ENCODE measurements at regions not wholly inside any gene's neighbourhood (a gene's known extent, or its start where the extent isn't known, plus 50 kb on each side); places are given as distances from the start of the nearest gene placed in this dataset.

DNA sequence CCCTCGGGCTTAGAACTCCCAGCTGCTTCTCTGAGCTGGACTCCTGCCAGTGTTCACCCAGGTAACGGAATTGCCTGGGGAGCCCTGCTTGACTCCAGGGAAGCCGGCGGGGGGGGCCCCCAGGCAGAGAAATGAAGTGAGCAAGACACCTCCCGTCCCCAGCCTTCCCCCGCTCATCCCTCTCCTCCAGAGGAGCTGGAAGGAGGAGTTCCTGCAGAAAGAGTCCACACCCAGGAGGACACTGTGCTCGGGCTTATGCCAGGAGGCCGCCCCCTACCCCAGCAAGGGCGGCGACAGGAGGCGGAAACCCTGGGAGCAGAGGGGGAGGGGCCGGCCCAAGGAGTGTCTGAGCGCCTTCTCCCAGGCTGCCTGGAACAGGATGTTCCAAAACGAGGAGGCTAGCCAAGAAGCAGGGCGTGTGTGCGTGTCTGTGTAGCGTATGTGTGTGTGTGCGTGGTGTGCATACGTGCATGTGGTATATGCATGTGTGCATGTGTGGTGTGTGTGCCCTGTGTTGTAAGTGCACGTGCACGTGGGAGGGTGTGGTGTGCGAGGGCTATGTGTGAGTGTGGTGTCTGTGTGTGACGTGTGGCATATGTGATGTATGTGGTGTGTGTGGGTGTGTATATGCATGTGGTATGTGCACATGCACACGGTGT is 511.3 kb downstream of the SHQ1 start:
- Histone ChIP-seq H3K79me1 (ENCODE audit: low read depth, low read length) (peaks cover 2% of the 10 kb centered on the region), H2AK5ac (ENCODE audit: low read depth, low read length) (peak overlapping the region; percentile 1), H3K4me1 (ENCODE audit: control insufficient read depth in 2 of 2, insufficient read depth in 1 of 2, low read depth in 1 of 2, low read length in 2 of 2) (peaks cover 5 to 19% of the 10 kb centered on the region in 2 donors), H3K4me3 (ENCODE audit: low read length in 2 of 2) (peak overlapping the region in 1 of 2 donors; percentile 51), H3K27ac (replicated peaks; ENCODE audit: low read length) (no peak overlapping the region), H2BK5ac (ENCODE audit: low read length) (no peak overlapping the region), H4K91ac (ENCODE audit: low read depth, low read length, poor library complexity) (no peak overlapping the region), H4K8ac (ENCODE audit: low read depth, low read length) (peak overlapping the region; percentile 94), H2BK120ac (ENCODE audit: low read depth, low read length) (no peak overlapping the region), H2AFZ (ENCODE audit: low read length) (no peak overlapping the region), H3K36me3 (replicated peaks in 1 of 2; ENCODE audit: control insufficient read depth in 2 of 2, insufficient read depth in 2 of 2, low read length in 2 of 2) (no peaks in the 10 kb centered on the region), H3K4ac (ENCODE audit: low read length) (no peak overlapping the region), H3K4me2 (ENCODE audit: insufficient read depth, low read length, poor library complexity, severe bottlenecking) (no peak overlapping the region), H3K14ac (ENCODE audit: low read length) (peak overlapping the region; percentile 3), H2BK12ac (ENCODE audit: low read length) (no peak overlapping the region), H3K9ac (ENCODE audit: low read depth, low read length, poor library complexity) (peak overlapping the region; percentile 60), H2BK15ac (ENCODE audit: low read length) (no peak overlapping the region), H3K23ac (ENCODE audit: low read depth, low read length, poor library complexity) (peak overlapping the region; percentile 9), H3K27me3 (ENCODE audit: control insufficient read depth in 3 of 3, insufficient read depth in 3 of 3, low read depth in 1 of 3, low read length in 3 of 3) (peaks cover 0 to 41% (median 0%) of the 10 kb centered on the region in 3 experiments), H3K18ac (ENCODE audit: low read length) (peak overlapping the region; percentile 27), H3K9me3 (replicated peaks in 1 of 2; ENCODE audit: control insufficient read depth in 2 of 2, insufficient read depth in 1 of 2, low read depth in 1 of 2, low read length in 2 of 2) (no peaks in the 10 kb centered on the region)
- DNase-seq (ENCODE audit: low spot score), result peak; percentile 23
- no CpG with 5 or more reads among the region's 24 CpGs for WGBS, 2 donors (ENCODE audit: extremely low coverage in 2 of 2, insufficient read length in 2 of 2, insufficient replicate concordance in 1 of 2)

DNA sequence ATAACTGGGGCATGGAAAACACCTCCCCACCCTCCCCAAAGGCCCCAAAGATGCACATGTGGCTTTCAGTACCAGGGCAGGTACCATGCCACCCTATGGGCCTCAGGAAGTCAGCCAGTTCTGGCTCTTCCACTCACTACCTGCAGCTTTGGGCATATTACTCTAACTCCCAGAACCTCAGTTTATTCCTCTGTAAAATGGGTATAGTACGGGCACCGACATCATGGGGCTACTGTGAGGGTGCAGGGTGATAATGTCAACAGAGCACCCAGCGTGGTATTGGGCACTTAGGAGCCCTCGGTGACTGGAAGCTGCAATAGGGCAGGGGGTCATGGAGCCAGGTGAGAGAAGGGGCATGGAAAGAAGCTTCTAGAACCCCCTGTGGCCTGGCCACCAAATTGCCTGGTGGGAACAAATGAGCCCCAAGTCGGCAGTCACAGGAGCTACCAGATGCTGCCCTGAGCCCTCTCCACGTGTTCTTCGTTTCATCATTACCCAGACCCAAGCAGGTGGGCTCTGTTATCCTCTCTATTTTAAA is 512.1 kb downstream of the SHQ1 start:
- H2AFZ ChIP-seq (ENCODE audit: low read length), result no peak overlapping the region
- no peak overlapping the region for H3K14ac ChIP-seq (ENCODE audit: low read length)
- H3K23ac ChIP-seq (ENCODE audit: low read depth, low read length, poor library complexity), result no peak overlapping the region
- H3K79me1 ChIP-seq (ENCODE audit: low read depth, low read length), result peaks cover 2% of the 10 kb centered on the region
- no peak overlapping the region for H4K91ac ChIP-seq (ENCODE audit: low read depth, low read length, poor library complexity)
- H3K4ac ChIP-seq (ENCODE audit: low read length), result no peak overlapping the region
- H2BK15ac ChIP-seq (ENCODE audit: low read length), result no peak overlapping the region
- H3K27ac ChIP-seq (replicated peaks; ENCODE audit: low read length), result no peak overlapping the region
- H3K4me1 ChIP-seq (ENCODE audit: control insufficient read depth in 2 of 2, insufficient read depth in 1 of 2, low read depth in 1 of 2, low read length in 2 of 2), result peaks cover 5 to 19% of the 10 kb centered on the region in 2 donors
- H3K9ac ChIP-seq (ENCODE audit: low read depth, low read length, poor library complexity), result no peak overlapping the region
- no peak overlapping the region for H3K4me2 ChIP-seq (ENCODE audit: insufficient read depth, low read length, poor library complexity, severe bottlenecking)
- no peak overlapping the region for H4K8ac ChIP-seq (ENCODE audit: low read depth, low read length)
- H2BK120ac ChIP-seq (ENCODE audit: low read depth, low read length), result no peak overlapping the region
- H2BK5ac ChIP-seq (ENCODE audit: low read length), result no peak overlapping the region
- peaks cover 0 to 48% (median 0%) of the 10 kb centered on the region in 3 experiments for H3K27me3 ChIP-seq (ENCODE audit: control insufficient read depth in 3 of 3, insufficient read depth in 3 of 3, low read depth in 1 of 3, low read length in 3 of 3)
- H3K36me3 ChIP-seq (replicated peaks in 1 of 2; ENCODE audit: control insufficient read depth in 2 of 2, insufficient read depth in 2 of 2, low read length in 2 of 2), result no peaks in the 10 kb centered on the region
- H3K18ac ChIP-seq (ENCODE audit: low read length), result no peak overlapping the region
- DNase-seq (ENCODE audit: low spot score), result no peak
- no peak overlapping the region for H3K4me3 ChIP-seq (ENCODE audit: low read length in 2 of 2)
- WGBS, 2 donors (ENCODE audit: extremely low coverage in 2 of 2, insufficient read length in 2 of 2, insufficient replicate concordance in 1 of 2), result no CpG with 5 or more reads among the region's 7 CpGs
- no peak overlapping the region for H2BK12ac ChIP-seq (ENCODE audit: low read length)
- no peaks in the 10 kb centered on the region for H3K9me3 ChIP-seq (replicated peaks in 1 of 2; ENCODE audit: control insufficient read depth in 2 of 2, insufficient read depth in 1 of 2, low read depth in 1 of 2, low read length in 2 of 2)
- no peak overlapping the region for H2AK5ac ChIP-seq (ENCODE audit: low read depth, low read length)

- Histone ChIP-seq H4K8ac (ENCODE audit: low read depth, low read length) (no peak overlapping the region), H3K36me3 (replicated peaks in 1 of 2; ENCODE audit: control insufficient read depth in 2 of 2, insufficient read depth in 2 of 2, low read length in 2 of 2) (no peaks in the 10 kb centered on the region), H3K9ac (ENCODE audit: low read depth, low read length, poor library complexity) (no peak overlapping the region), H2AK5ac (ENCODE audit: low read depth, low read length) (no peak overlapping the region), H3K4me2 (ENCODE audit: insufficient read depth, low read length, poor library complexity, severe bottlenecking) (no peak overlapping the region), H3K23ac (ENCODE audit: low read depth, low read length, poor library complexity) (no peak overlapping the region), H2BK15ac (ENCODE audit: low read length) (no peak overlapping the region), H3K14ac (ENCODE audit: low read length) (no peak overlapping the region), H3K4me1 (ENCODE audit: control insufficient read depth in 2 of 2, insufficient read depth in 1 of 2, low read depth in 1 of 2, low read length in 2 of 2) (peaks cover 5 to 19% of the 10 kb centered on the region in 2 donors), H3K18ac (ENCODE audit: low read length) (no peak overlapping the region), H3K9me3 (replicated peaks in 1 of 2; ENCODE audit: control insufficient read depth in 2 of 2, insufficient read depth in 1 of 2, low read depth in 1 of 2, low read length in 2 of 2) (no peaks in the 10 kb centered on the region), H3K79me1 (ENCODE audit: low read depth, low read length) (peaks cover 2% of the 10 kb centered on the region), H2BK120ac (ENCODE audit: low read depth, low read length) (no peak overlapping the region), H2BK5ac (ENCODE audit: low read length) (no peak overlapping the region), H3K4ac (ENCODE audit: low read length) (no peak overlapping the region), H4K91ac (ENCODE audit: low read depth, low read length, poor library complexity) (no peak overlapping the region), H2AFZ (ENCODE audit: low read length) (peak overlapping the region; percentile 60), H3K4me3 (ENCODE audit: low read length in 2 of 2) (no peak overlapping the region), H2BK12ac (ENCODE audit: low read length) (no peak overlapping the region), H3K27me3 (ENCODE audit: control insufficient read depth in 3 of 3, insufficient read depth in 3 of 3, low read depth in 1 of 3, low read length in 3 of 3) (peaks cover 0 to 54% (median 0%) of the 10 kb centered on the region in 3 experiments), H3K27ac (replicated peaks; ENCODE audit: low read length) (no peak overlapping the region)
- no peak for DNase-seq (ENCODE audit: low spot score)
- no CpG with 5 or more reads among the region's 10 CpGs for WGBS, 2 donors (ENCODE audit: extremely low coverage in 2 of 2, insufficient read length in 2 of 2, insufficient replicate concordance in 1 of 2)
These were observed 512.7 kb downstream of the SHQ1 start for GRCh38 chr3:72335458-72336095.

Data from neuronal stem cell (in vitro differentiated cells).